ENCODE measurements at regions not wholly inside any gene's neighbourhood (a gene's known extent, or its start where the extent isn't known, plus 50 kb on each side); places are given as distances from the start of the nearest gene placed in this dataset.

- TF ChIP-seq, protein P1, sequence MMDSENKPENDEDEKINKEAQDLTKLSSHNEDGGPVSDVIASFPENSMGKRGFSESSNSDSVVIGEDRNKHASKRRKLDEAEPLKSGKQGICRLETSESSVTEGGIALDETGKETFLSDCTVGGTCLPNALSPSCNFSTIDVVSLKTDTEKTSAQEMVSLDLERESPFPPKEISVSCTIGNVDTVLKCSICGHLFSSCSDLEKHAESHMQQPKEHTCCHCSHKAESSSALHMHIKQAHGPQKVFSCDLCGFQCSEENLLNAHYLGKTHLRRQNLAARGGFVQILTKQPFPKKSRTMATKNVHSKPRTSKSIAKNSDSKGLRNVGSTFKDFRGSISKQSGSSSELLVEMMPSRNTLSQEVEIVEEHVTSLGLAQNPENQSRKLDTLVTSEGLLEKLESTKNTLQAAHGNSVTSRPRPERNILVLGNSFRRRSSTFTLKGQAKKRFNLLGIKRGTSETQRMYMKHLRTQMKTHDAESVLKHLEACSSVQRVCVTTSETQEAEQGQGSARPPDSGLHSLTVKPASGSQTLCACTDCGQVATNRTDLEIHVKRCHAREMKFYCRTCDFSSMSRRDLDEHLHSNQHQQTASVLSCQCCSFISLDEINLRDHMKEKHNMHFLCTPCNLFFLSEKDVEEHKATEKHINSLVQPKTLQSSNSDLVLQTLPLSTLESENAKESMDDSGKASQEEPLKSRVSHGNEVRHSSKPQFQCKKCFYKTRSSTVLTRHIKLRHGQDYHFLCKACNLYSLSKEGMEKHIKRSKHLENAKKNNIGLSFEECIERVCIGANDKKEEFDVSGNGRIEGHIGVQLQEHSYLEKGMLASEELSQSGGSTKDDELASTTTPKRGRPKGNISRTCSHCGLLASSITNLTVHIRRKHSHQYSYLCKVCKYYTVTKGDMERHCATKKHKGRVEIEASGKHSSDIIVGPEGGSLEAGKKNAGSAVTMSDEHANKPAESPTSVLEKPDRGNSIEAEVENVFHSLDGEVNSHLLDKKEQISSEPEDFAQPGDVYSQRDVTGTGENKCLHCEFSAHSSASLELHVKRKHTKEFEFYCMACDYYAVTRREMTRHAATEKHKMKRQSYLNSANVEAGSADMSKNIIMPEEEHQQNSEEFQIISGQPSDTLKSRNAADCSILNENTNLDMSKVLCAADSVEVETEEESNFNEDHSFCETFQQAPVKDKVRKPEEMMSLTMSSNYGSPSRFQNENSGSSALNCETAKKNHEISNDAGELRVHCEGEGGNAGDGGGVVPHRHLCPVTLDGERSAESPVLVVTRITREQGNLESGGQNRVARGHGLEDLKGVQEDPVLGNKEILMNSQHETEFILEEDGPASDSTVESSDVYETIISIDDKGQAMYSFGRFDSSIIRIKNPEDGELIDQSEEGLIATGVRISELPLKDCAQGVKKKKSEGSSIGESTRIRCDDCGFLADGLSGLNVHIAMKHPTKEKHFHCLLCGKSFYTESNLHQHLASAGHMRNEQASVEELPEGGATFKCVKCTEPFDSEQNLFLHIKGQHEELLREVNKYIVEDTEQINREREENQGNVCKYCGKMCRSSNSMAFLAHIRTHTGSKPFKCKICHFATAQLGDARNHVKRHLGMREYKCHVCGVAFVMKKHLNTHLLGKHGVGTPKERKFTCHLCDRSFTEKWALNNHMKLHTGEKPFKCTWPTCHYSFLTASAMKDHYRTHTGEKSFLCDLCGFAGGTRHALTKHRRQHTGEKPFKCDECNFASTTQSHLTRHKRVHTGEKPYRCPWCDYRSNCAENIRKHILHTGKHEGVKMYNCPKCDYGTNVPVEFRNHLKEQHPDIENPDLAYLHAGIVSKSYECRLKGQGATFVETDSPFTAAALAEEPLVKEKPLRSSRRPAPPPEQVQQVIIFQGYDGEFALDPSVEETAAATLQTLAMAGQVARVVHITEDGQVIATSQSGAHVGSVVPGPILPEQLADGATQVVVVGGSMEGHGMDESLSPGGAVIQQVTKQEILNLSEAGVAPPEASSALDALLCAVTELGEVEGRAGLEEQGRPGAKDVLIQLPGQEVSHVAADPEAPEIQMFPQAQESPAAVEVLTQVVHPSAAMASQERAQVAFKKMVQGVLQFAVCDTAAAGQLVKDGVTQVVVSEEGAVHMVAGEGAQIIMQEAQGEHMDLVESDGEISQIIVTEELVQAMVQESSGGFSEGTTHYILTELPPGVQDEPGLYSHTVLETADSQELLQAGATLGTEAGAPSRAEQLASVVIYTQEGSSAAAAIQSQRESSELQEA (IDR thresholded peaks at IDR 0.05; ENCODE audit: low read depth): no peak
- TF ChIP-seq, protein P2, sequence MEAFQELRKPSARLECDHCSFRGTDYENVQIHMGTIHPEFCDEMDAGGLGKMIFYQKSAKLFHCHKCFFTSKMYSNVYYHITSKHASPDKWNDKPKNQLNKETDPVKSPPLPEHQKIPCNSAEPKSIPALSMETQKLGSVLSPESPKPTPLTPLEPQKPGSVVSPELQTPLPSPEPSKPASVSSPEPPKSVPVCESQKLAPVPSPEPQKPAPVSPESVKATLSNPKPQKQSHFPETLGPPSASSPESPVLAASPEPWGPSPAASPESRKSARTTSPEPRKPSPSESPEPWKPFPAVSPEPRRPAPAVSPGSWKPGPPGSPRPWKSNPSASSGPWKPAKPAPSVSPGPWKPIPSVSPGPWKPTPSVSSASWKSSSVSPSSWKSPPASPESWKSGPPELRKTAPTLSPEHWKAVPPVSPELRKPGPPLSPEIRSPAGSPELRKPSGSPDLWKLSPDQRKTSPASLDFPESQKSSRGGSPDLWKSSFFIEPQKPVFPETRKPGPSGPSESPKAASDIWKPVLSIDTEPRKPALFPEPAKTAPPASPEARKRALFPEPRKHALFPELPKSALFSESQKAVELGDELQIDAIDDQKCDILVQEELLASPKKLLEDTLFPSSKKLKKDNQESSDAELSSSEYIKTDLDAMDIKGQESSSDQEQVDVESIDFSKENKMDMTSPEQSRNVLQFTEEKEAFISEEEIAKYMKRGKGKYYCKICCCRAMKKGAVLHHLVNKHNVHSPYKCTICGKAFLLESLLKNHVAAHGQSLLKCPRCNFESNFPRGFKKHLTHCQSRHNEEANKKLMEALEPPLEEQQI (IDR thresholded peaks at IDR 0.05): no peak
- TF ChIP-seq NR2C2 (CRISPR knock-in tag; IDR thresholded peaks at IDR 0.05) (no peak), NR2C2 (tag; IDR thresholded peaks at IDR 0.05) (no peak), RAD51 (IDR thresholded peaks at IDR 0.05; ENCODE audit: borderline replicate concordance, low read depth) (no peak), MEF2A (IDR thresholded peaks at IDR 0.05; ENCODE audit: control insufficient read depth, low read depth, low read length) (no peak), ZBTB7A (IDR thresholded peaks at IDR 0.05; ENCODE audit: borderline replicate concordance, control insufficient read depth, low read depth, low read length) (no peak), CHD1 (IDR thresholded peaks at IDR 0.05; ENCODE audit: low read length) (no peak), ERF (CRISPR knock-in tag; IDR thresholded peaks at IDR 0.05) (no peak), ZNF347 (CRISPR knock-in tag; IDR thresholded peaks at IDR 0.05; ENCODE audit: low read depth) (no peak), TAF1 (IDR thresholded peaks at IDR 0.05; ENCODE audit: control insufficient read depth, extremely low read depth, insufficient read depth, low read length, severe bottlenecking) (no peak)
Observed at GRCh38 chr5:56291661-56292374, 58.7 kb upstream of the ANKRD55 start (continued).

Measured in K562 (cell line).